HepG2 (cell line): ENCODE measurements at regions not wholly inside any gene's neighbourhood (a gene's known extent, or its start where the extent isn't known, plus 50 kb on each side); places are given as distances from the start of the nearest gene placed in this dataset.

Experiments used
- POLR2A ChIP-seq, 2 experiments: IDR thresholded peaks; 2 replicates each; pipeline ENCODE4 v1.6.1; 2011; ENCODE audit warnings: low read depth in 2 of 2, low read length in 2 of 2, mild to moderate bottlenecking in 1 of 2, moderate library complexity in 1 of 2; ENCODE audit not compliant: insufficient read depth in 1 of 2
- TF ChIP-seq, protein P1 (sequence below): sonication (generic); formaldehyde crosslinking; IDR thresholded peaks from 2 replicates; pipeline ENCODE4 v1.5.0; 2020; ENCODE audit warnings: missing genetic modification reagents

DNA sequence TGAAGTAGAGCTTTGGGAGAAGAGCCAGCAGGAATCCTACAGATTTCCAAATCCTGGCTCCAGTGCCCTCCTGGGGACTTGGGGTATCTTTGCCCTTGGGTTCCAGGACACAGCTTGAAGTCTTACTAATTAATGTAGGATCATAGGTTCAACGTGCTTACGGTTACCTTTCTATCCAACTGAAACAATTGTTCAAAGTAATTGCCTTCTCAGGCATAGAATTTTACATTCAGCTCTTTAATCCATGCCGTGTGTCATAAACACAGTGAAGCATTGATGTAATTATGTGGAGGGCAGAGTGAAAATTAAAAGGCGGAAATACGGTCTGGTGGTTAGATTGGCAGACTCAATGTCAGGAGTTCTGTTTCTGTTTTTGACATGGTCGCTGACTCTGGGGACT lies 170.4 kb downstream of the COG6 start:
- TF ChIP-seq POLR2A (IDR thresholded peaks at IDR 0.05; ENCODE audit: insufficient read depth in 1 of 2, low read depth in 2 of 2, low read length in 2 of 2) = no peak
- TF ChIP-seq, protein P1, sequence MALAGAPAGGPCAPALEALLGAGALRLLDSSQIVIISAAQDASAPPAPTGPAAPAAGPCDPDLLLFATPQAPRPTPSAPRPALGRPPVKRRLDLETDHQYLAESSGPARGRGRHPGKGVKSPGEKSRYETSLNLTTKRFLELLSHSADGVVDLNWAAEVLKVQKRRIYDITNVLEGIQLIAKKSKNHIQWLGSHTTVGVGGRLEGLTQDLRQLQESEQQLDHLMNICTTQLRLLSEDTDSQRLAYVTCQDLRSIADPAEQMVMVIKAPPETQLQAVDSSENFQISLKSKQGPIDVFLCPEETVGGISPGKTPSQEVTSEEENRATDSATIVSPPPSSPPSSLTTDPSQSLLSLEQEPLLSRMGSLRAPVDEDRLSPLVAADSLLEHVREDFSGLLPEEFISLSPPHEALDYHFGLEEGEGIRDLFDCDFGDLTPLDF = no peak
